GM18951 (cell line): ENCODE measurements at regions not wholly inside any gene's neighbourhood (a gene's known extent, or its start where the extent isn't known, plus 50 kb on each side); places are given as distances from the start of the nearest gene placed in this dataset.

ENCODE experiments used
- POLR2A ChIP-seq: IDR thresholded peaks from 4 replicates; pipeline ENCODE4 v1.6.1; 2011; ENCODE audit warnings: mild to moderate bottlenecking; ENCODE audit not compliant: insufficient read length, insufficient read depth; ENCODE audit errors: extremely low read depth
- in situ Hi-C: fragments of 300-500 bp; cut with MboI; formaldehyde crosslinking; loops from one replicate; pipeline ENCODE4 v1.12.0; 2022; ENCODE audit warnings: low sequenced_read_pairs, mixed read lengths, inconsistent platforms; ENCODE audit not compliant: unreplicated experiment

DNA sequence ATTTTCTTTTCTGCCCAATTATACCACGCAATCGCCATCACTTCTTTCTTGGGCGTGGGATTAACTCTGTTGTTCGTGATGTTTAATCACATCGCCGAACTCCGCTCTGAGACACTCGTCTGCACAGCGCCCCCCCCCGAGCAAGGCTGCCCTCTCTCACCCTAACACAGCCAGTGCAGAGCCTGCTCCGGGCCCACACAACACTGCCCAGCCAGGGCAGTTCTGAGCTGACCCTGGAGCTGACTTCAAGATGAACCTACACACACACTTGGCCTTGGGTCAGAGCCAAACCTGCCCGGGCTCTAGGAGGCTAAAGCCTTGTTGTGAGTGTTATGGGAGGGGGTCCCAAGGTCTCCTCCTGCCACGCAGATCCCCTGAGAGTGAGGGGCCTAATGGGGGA is 64.6 kb upstream of the LRP8 start:
- TF ChIP-seq POLR2A: no peak
- in situ Hi-C loops: no loop called here

- in situ Hi-C loops: no loop called here
- no peak for TF ChIP-seq POLR2A
Measured at GRCh38 chr1:53393325-53393792, 65.5 kb upstream of the LRP8 start.

GRCh38 chr1:53394306-53394705 is 64.9 kb upstream of the DMRTB1 start:
- TF ChIP-seq POLR2A: no peak
- in situ Hi-C loops: no loop called here

- no peak for TF ChIP-seq POLR2A
- in situ Hi-C loops: loop anchor here (5.0 kb wide), 1 partner anchor 118 kb away; no protein-coding TSS in a partner anchor
Measured at GRCh38 chr1:53395671-53396215, 63.5 kb upstream of the DMRTB1 start.

DNA sequence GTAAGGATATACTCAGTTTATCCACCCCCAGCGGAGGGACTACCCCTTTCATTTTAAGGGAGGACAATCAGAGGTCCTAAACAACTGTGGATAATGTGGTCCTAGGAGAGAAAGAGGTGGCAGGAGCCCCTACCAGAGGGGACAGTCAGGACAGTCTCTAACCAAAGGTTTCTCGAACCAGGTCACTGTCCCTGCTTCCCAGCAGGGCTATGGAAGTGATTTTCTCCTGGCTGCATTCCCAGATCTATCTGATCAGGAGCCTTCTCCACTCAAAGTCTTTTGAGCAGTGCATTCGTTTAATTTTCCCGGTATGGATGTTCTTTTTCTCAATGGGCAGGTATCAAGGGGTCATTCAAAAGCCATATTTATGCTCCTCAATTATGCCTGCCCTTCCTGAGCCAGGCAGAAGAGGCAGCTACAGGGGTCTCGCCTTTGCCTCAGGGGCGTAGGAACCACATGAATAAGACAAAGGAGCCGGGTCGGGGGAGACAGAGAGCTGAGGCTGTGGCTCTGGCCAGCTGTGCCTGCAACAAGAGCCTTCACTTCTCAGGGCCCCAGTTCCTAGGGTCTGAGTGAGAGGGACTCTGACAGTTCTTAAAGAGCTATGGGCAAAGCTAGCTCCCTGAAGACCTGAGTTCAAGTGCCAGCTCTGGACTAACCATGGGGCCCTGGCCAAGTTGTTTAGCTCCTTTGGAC is 62.5 kb upstream of the DMRTB1 start:
- no peak for TF ChIP-seq POLR2A
- in situ Hi-C loops: loop anchor here (5.0 kb wide), 1 partner anchor 119 kb away; no protein-coding TSS in a partner anchor

- in situ Hi-C loops: loop anchor here (5.0 kb wide), 1 partner anchor 121 kb away; no protein-coding TSS in a partner anchor
- no peak for TF ChIP-seq POLR2A
Measured at GRCh38 chr1:53398091-53398490, 61.1 kb upstream of the DMRTB1 start.

GRCh38 chr1:53398576-53399365 is 60.4 kb upstream of the DMRTB1 start:
- in situ Hi-C loops: loop anchor here (5.0 kb wide), 1 partner anchor 121 kb away; no protein-coding TSS in a partner anchor
- TF ChIP-seq POLR2A: no peak

GRCh38 chr1:53399370-53400133 is 59.6 kb upstream of the DMRTB1 start:
- in situ Hi-C loops: loop anchor here (5.0 kb wide), 1 partner anchor 122 kb away; no protein-coding TSS in a partner anchor

DNA sequence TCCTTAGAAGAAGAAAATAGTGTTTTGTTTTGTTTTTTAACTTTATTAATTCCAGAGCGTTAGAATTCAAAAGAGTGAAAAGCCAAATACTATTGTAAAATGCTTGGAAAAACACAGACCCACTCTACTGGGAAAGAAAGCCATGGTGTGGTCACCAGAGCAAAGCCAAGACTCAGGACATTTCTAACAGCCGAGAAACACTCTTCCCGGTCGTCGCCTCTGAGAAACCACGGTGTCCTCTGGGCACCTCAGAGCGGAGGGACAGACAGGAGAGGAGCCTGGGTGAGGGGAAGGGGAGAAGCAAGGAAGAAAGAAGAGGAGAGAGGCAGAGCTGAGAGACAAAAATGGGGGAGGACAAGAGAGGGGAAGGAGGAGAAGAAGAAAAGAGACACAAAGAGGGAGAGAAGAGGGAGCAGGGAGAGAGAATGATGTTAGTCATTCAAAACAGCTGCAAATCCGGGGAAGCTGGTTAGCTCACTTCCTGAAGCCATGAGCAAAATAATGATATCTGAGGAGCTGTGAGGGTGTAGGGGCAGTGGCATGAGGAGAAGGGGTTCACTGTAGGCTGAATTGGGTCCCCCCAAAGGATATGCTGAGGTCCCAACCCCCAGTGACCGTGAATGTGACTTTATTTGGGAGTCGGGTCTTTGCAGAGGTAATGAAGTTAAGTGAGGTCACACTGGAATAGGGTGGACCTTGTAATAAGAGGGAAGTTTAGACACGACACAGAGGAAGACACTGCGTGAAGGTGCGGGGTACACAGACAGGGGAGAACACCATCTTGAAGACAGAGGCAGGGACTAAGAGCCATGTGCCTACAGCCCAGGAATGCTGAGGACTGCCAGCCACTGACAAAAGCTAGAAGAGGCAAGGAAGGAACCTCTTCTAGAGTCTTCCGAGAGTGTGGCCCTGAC is 58.2 kb upstream of the DMRTB1 start:
- TF ChIP-seq POLR2A: no peak
- in situ Hi-C loops: no loop called here

DNA sequence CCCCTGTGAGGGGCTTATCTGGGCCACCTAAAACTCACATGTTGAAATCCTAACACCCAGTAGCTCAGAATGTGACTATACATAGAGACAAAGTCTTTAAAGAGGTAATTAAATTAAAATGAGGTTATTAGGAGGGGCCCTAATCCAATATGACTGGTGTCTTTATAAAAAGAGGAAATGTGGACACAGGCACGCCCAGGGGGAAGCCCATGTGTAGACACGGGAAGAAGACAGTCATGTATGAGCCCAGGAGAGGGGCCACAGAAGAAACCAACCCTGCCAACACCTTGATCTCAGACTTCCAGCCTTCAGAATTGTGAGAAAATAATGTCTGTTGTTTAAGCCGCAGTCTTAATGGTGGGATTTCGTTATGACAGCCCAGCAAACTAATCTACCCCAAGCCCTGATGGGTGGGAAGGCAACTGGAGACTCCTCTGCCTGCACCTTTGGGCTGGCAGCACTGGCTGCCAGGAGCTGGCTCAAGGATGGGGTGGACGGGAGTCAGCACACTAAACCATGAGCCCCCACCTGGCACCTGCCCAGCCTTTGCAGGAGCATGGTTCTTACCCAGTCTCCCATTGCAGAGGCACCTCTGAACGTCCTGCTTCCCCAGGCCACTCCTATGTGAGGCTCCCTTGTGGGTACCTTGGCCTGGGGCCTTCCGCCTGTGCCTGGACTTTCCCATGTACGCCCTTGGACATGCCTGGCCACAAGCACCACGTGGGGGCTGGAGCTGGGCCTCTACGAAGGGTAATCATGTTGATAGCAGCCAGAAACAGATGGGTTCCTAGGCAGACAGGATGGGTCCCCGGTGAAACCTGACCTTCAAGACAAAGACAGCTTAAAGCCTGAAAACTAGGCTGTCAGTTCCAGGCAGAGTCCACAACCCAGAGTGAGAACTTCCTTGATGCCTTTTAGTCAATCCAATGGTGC is 57.1 kb upstream of the DMRTB1 start:
- no peak for TF ChIP-seq POLR2A
- in situ Hi-C loops: no loop called here
